Thymus (tissue), 11 donors: ENCODE measurements at regions not wholly inside any gene's neighbourhood (a gene's known extent, or its start where the extent isn't known, plus 50 kb on each side); places are given as distances from the start of the nearest gene placed in this dataset.

Experiments
- DNase-seq, 9 donors: peaks; one replicate each; pipeline ENCODE4 v3.0.0-alpha.2; 2013; ENCODE audit warnings: low spot score in 9 of 9, low read depth in 6 of 9, missing footprints in 1 of 9
- H3K27ac ChIP-seq, 2 donors: one replicate each; pipeline ENCODE4 v1.5.1; 2013; ENCODE audit warnings: control low read depth in 1 of 2, low read depth in 1 of 2, low read length in 1 of 2, mild to moderate bottlenecking in 1 of 2, moderate library complexity in 1 of 2
- H3K27me3 ChIP-seq, 2 donors: one replicate each; pipeline ENCODE4 v1.5.1; 2013; ENCODE audit warnings: low read length in 1 of 2; ENCODE audit not compliant: control insufficient read depth in 2 of 2, insufficient read depth in 1 of 2
- H3K36me3 ChIP-seq, 2 donors: one replicate each; pipeline ENCODE4 v1.5.1; 2013; ENCODE audit warnings: low read length in 1 of 2, mild to moderate bottlenecking in 1 of 2, moderate library complexity in 1 of 2; ENCODE audit not compliant: control insufficient read depth in 2 of 2, insufficient read depth in 2 of 2
- H3K4me1 ChIP-seq, 2 donors: one replicate each; pipeline ENCODE4 v1.5.1; 2013; ENCODE audit warnings: low read length in 2 of 2; ENCODE audit not compliant: control insufficient read depth in 2 of 2, insufficient read depth in 2 of 2
- H3K4me3 ChIP-seq, 2 donors: one replicate each; pipeline ENCODE4 v1.5.1; 2013; ENCODE audit warnings: low read length in 2 of 2, control low read depth in 1 of 2, mild to moderate bottlenecking in 1 of 2
- H3K9me3 ChIP-seq, 2 donors: one replicate each; pipeline ENCODE4 v1.5.1; 2013; ENCODE audit warnings: low read length in 1 of 2, mild to moderate bottlenecking in 1 of 2; ENCODE audit not compliant: control insufficient read depth in 2 of 2, insufficient read depth in 1 of 2
- WGBS: extraction: QIAGEN DNeasy Blood & Tissue Kit; methylation state at CpG from one replicate; pipeline ENCODE4 v1.1.7; 2013; 5-methylcytosine and 5-hydroxymethylcytosine counted together
- donor health status: healthy.

GRCh38 chr3:36211652-36211999 is 168.7 kb upstream of the STAC start:
- H3K9me3 ChIP-seq = no peaks in the 10 kb centered on the region
- H3K4me3 ChIP-seq = no peak overlapping the region
- H3K36me3 ChIP-seq = no peaks in the 10 kb centered on the region
- no peak overlapping the region for H3K27ac ChIP-seq
- no peaks in the 10 kb centered on the region for H3K27me3 ChIP-seq
- no peak for DNase-seq
- no peaks in the 10 kb centered on the region for H3K4me1 ChIP-seq

- no peak overlapping the region for H3K27ac ChIP-seq
- WGBS = 93% methylated on average over 2 of the region's 2 CpGs
- H3K9me3 ChIP-seq = no peaks in the 10 kb centered on the region
- H3K36me3 ChIP-seq = no peaks in the 10 kb centered on the region
- DNase-seq = no peak
- no peaks in the 10 kb centered on the region for H3K4me1 ChIP-seq
- no peak overlapping the region for H3K4me3 ChIP-seq
- no peaks in the 10 kb centered on the region for H3K27me3 ChIP-seq
These were observed 168.1 kb upstream of the STAC start for GRCh38 chr3:36212251-36212650.

- H3K4me3 ChIP-seq = no peak overlapping the region
- H3K9me3 ChIP-seq = no peaks in the 10 kb centered on the region
- DNase-seq = no peak
- no peaks in the 10 kb centered on the region for H3K27me3 ChIP-seq
- no peak overlapping the region for H3K27ac ChIP-seq
- no peaks in the 10 kb centered on the region for H3K36me3 ChIP-seq
- 91% methylated on average over 3 of the region's 3 CpGs for WGBS
- H3K4me1 ChIP-seq = no peaks in the 10 kb centered on the region
These were observed 165.8 kb upstream of the STAC start for GRCh38 chr3:36214460-36214859.

- no peaks in the 10 kb centered on the region for H3K9me3 ChIP-seq
- no peaks in the 10 kb centered on the region for H3K27me3 ChIP-seq
- H3K27ac ChIP-seq = no peak overlapping the region
- 29% methylated on average over 1 of the region's 1 CpG for WGBS
- H3K4me1 ChIP-seq = no peaks in the 10 kb centered on the region
- H3K36me3 ChIP-seq = no peaks in the 10 kb centered on the region
- DNase-seq = no peak
- no peak overlapping the region for H3K4me3 ChIP-seq
These were observed 165.1 kb upstream of the STAC start for GRCh38 chr3:36215241-36215640.

- no peaks in the 10 kb centered on the region for H3K9me3 ChIP-seq
- H3K27ac ChIP-seq = no peak overlapping the region
- H3K4me1 ChIP-seq = no peaks in the 10 kb centered on the region
- H3K27me3 ChIP-seq = no peaks in the 10 kb centered on the region
- H3K4me3 ChIP-seq = no peak overlapping the region
- WGBS = 93% methylated on average over 1 of the region's 1 CpG
- no peak for DNase-seq
- H3K36me3 ChIP-seq = no peaks in the 10 kb centered on the region
These were observed 160.9 kb upstream of the STAC start for GRCh38 chr3:36219398-36219797.

GRCh38 chr3:36220173-36220572 is 160.1 kb upstream of the STAC start:
- H3K4me1 ChIP-seq = no peaks in the 10 kb centered on the region
- 94% methylated on average over 2 of the region's 2 CpGs for WGBS
- no peak overlapping the region for H3K4me3 ChIP-seq
- no peak overlapping the region for H3K27ac ChIP-seq
- H3K27me3 ChIP-seq = no peaks in the 10 kb centered on the region
- DNase-seq = no peak
- H3K36me3 ChIP-seq = no peaks in the 10 kb centered on the region
- H3K9me3 ChIP-seq = no peaks in the 10 kb centered on the region

GRCh38 chr3:36221975-36222374 is 158.3 kb upstream of the STAC start:
- Histone ChIP-seq H3K4me1 (no peaks in the 10 kb centered on the region), H3K36me3 (no peaks in the 10 kb centered on the region), H3K4me3 (no peak overlapping the region), H3K27me3 (no peaks in the 10 kb centered on the region), H3K27ac (no peak overlapping the region), H3K9me3 (no peaks in the 10 kb centered on the region)
- no peak for DNase-seq

- H3K36me3 ChIP-seq = no peaks in the 10 kb centered on the region
- DNase-seq = no peak
- H3K9me3 ChIP-seq = no peaks in the 10 kb centered on the region
- WGBS = 43% methylated on average over 4 of the region's 4 CpGs
- H3K4me3 ChIP-seq = no peak overlapping the region
- no peaks in the 10 kb centered on the region for H3K4me1 ChIP-seq
- H3K27me3 ChIP-seq = no peaks in the 10 kb centered on the region
- H3K27ac ChIP-seq = no peak overlapping the region
These were observed 152.3 kb upstream of the STAC start for GRCh38 chr3:36227980-36228379.

GRCh38 chr3:36229496-36229895 is 150.8 kb upstream of the STAC start:
- Histone ChIP-seq H3K36me3 (no peaks in the 10 kb centered on the region), H3K4me3 (no peak overlapping the region), H3K27ac (no peak overlapping the region), H3K9me3 (no peaks in the 10 kb centered on the region), H3K4me1 (no peaks in the 10 kb centered on the region), H3K27me3 (no peaks in the 10 kb centered on the region)
- no peak for DNase-seq
- 100% methylated on average over 1 of the region's 1 CpG for WGBS

- Histone ChIP-seq H3K27me3 (no peaks in the 10 kb centered on the region), H3K4me1 (no peaks in the 10 kb centered on the region), H3K4me3 (no peak overlapping the region), H3K9me3 (no peaks in the 10 kb centered on the region), H3K36me3 (no peaks in the 10 kb centered on the region), H3K27ac (no peak overlapping the region)
- DNase-seq = no peak
These were observed 147.4 kb upstream of the STAC start for GRCh38 chr3:36232797-36233489.
